HG03103 (cell line): ENCODE measurements at regions not wholly inside any gene's neighbourhood (a gene's known extent, or its start where the extent isn't known, plus 50 kb on each side); places are given as distances from the start of the nearest gene placed in this dataset.
"Not testable (repeated sequence)": the region's sequence is repeated elsewhere in the genome, so short reads cannot be mapped to it uniquely, and the experiment has no call there.

ENCODE experiments used
- ATAC-seq: cut with Tn5 transposase; IDR thresholded peaks from one replicate; pipeline ENCODE4 v1.9.1; 2021; ENCODE audit warnings: low read depth; ENCODE audit not compliant: unreplicated experiment

DNA sequence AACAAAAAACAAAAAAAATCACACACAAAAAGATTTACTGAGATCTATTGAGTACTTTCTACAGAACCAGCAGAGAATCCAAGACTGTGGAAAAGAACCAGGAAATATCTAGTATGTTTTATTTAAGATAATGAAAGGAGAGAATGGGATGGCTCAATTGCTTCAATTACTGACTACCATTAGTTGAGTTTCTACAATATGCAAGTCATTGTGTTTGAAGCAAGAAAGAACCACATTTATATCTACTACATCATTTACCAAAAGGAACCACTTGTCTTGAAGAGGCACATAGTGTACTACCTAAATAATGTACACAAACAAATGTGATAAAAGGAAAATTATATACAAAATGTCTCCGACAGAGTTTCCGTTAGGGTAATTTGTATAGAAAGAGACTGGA is 325.9 kb upstream of the TNC start:
- no peak for ATAC-seq

GRCh38 chr9:115444959-115445358 is 327.0 kb upstream of the TNC start:
- no peak for ATAC-seq

- ATAC-seq = no peak
Measured at GRCh38 chr9:115445655-115446054, 327.7 kb upstream of the TNC start.

DNA sequence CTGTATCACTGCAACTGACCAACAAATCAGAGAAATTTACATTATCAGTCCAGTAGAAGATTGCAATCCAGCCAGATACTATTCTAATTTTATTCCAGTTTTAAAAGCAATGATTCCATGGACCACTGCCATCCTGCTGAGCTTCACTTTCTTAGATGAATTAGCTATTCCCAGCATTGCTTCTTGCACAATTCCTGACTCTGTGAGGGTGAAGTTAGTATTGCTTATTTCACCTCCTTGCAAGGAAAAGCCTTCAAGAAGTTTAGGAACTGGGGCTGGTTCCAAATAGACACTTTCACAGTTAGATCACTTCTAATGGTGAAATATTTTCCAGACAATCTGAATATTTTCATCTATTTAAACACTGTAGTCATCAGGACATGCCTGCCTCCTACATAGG is 338.6 kb upstream of the TNC start:
- no peak for ATAC-seq

DNA sequence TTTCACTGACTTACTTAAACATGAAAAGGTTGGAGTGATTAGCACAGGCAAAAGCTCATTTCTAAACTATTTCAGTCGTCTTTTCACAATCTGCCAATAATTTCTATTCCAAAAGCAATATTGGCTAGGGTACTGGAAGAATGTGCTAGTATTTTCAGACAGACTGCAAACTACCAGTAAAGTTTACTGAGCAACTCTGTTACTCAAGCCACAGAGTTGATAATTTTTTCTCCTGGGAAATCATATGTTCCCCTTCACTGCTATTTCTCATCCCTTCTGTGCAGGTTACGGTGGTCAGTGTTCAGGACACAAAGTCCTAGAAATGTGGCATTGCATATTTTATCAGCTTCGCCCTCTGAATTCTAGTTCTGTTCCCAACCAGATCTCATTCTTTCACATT is 343.3 kb upstream of the TNC start:
- ATAC-seq = no peak

GRCh38 chr9:115462623-115463022 is 344.7 kb upstream of the TNC start:
- ATAC-seq = no peak

GRCh38 chr9:115466756-115467155 is 348.8 kb upstream of the TNC start:
- ATAC-seq = no peak

DNA sequence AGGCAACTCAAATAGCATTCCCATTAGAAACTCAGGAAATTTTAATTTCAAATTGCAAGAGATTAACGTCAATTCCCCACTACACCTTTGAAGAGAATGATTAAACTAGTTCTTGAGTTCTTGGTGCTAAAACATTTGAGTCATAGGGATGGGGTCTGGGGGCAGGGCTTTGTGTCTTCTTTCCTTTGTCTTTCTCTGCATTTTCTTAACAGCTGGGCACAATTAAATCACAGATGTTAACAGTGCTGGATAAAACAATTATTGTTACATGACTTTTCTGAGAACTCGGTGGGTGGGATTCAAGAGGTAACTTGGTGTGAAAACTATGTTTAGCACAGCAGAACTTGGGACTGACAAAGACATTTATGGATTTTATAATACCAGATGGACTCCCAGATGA is 351.9 kb upstream of the TNC start:
- ATAC-seq = no peak

- ATAC-seq = not testable (repeated sequence)
Measured at GRCh38 chr9:115473032-115473431, 355.1 kb upstream of the TNC start.

DNA sequence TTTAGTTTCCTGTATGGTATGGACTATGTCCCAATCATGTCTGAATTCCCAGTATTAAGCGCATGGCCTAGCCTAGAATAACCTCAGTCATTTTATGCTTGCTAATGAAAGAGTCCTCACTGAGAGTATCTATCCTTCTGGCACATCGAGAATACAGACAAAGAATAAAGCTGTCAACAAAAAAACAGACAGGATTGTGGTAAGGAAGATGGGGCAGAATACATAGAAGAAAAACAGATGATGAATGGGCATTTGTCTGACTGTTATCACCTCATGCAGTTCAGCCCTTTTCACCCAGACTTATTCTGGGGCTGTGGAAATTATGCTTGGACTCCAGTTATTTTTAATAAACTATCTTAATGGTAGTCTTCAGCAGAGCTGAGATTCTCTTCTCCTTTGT is 363.8 kb upstream of the TNC start:
- no peak for ATAC-seq

DNA sequence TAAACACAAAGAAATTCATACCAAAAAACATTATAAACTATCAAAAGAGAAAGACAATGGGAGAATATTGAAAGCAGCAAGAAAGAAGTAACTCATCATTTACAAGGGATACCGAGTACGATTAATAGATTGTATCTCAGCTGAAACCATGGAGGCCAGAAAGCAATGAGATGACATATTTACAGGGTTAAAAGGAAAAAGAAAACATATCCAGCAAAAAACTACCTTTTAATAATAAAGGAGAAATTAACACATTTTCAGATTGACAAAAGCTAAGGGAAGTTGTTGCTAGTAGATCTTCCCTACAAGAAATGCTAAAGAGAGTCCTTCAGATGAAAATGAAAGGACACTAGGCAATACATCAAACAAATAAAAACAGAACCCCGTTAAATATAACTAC is 364.8 kb upstream of the TNC start:
- no peak for ATAC-seq

- ATAC-seq = no peak
Measured at GRCh38 chr9:115492869-115493268, 374.9 kb upstream of the TNC start.

GRCh38 chr9:115494393-115494792 is 376.4 kb upstream of the TNC start:
- no peak for ATAC-seq

GRCh38 chr9:115495052-115495635 is 377.2 kb upstream of the TNC start:
- ATAC-seq = no peak

DNA sequence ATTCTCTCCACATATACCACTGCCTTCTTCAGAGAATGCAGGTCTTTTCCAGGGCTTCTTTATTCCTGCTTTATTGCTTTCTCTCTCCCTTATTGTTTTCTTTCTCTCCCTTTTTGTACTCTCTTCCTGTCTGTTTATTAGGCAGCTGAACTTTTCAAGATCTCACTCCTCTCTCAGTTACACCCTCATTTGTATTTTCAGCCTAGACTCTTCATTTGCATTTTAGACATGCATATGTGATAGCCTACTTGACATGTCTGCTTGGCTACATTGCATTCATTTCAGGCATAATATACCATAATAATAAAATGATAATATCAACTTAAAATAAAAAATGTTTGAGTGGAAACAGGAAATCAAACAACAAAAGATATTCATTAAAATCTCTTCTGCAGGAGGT is 377.9 kb upstream of the TNC start:
- no peak for ATAC-seq

- no peak for ATAC-seq
Measured at GRCh38 chr9:115498303-115498702, 380.3 kb upstream of the TNC start.

DNA sequence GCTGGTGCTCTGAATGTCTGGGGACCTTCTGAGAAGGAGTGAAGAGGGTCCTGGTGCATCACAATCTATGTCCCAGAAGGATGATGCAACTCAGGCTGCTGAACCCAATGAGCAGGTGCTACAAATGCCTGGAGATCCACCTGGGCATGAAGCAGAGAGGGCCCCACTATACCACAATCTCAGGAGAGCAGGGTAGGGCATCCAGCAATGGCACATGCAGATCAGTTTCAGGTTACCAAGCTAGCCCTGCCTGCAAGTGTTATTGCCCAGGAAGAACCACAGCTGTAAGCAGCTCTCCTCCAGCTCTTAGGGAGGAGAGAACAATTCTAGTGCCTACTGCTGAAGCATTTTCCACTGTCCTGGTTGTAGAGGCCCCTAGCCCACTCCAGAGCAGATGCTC is 389.2 kb upstream of the TNC start:
- no peak for ATAC-seq

GRCh38 chr9:115513148-115513547 is 395.2 kb upstream of the TNC start:
- ATAC-seq = no peak

GRCh38 chr9:115514454-115514853 is 396.5 kb upstream of the TNC start:
- ATAC-seq = no peak

- ATAC-seq = no peak
Measured at GRCh38 chr9:115517335-115518075, 399.5 kb upstream of the TNC start.

DNA sequence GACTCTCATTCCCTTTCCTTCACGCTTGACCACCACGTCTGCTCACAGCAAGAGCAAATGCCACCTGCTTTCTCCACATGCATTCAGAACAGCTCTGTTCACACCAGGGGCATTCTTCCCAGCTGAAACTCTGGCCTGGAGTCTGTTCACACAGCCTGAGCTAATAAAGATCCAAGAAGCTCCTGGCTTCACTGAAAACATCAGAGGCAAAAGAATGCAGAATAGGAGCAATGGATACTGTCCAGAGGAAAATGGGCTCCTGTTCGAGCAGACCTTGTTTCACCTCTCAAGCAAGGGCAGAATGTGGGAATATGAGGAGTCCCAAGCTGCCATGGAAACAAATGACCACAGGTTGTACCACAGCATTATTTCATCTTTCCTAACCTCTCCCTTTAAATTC is 402.7 kb upstream of the TNC start:
- ATAC-seq = no peak

DNA sequence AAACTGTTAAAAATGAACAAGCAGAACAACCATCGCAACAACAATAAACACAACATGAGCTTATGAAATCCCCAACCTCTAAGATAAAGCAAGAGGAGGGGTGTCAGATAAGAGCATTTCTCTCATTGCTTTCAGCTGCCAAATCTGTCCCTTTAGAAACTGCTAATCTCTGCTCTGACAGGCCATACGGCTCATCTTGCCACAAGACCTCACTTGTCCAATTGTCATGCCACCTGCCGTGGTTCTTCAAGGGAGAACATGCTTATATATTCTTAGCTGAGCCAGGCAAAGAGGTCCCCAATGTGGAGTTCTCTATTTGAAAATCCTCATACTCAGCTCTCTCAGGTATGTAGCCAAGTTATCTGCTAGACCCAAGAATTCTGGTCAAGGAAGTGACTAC is 405.0 kb upstream of the TNC start:
- ATAC-seq = no peak
